Uterus (tissue), 2 donors: ENCODE measurements at regions not wholly inside any gene's neighbourhood (a gene's known extent, or its start where the extent isn't known, plus 50 kb on each side); places are given as distances from the start of the nearest gene placed in this dataset.

Source experiments
- POLR2A ChIP-seq, 2 donors: fragments of 450-650 bp; IDR thresholded peaks; one replicate each; pipeline ENCODE4 v1.6.1; 2016; ENCODE audit warnings: antibody characterized with exemption in 2 of 2, mild to moderate bottlenecking in 1 of 2, moderate library complexity in 1 of 2
- TF ChIP-seq, protein P1 (sequence below), 4 experiments: fragments of 200-600 bp in 2 of 4; fragments of 450-650 bp in 2 of 4; sonication (generic) in 2 of 4; IDR thresholded peaks; one replicate each; pipeline ENCODE4 v1.5.1; 2016 to 2019; ENCODE audit warnings: antibody characterized with exemption in 4 of 4, mild to moderate bottlenecking in 2 of 4, moderate library complexity in 1 of 4

DNA sequence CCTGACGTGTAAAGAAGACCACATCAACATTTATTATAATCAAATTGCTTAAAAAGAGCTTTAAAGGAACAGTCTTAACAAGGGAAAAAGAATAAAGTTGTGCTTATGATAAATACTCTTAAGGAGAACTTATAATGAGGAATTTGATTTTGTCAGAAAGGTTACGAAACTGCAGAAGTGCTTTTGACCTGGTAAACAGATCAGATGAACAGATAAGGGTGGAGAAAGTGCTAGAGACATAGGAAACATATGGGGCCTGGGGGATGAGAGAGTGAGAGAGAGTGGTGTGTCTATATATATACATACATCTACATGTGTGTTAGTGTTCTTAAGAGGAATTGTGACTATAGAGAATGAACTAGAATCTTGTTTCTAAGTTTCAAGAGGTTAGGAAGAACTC is 186.2 kb upstream of the GJE1 start:
- TF ChIP-seq, protein P1, sequence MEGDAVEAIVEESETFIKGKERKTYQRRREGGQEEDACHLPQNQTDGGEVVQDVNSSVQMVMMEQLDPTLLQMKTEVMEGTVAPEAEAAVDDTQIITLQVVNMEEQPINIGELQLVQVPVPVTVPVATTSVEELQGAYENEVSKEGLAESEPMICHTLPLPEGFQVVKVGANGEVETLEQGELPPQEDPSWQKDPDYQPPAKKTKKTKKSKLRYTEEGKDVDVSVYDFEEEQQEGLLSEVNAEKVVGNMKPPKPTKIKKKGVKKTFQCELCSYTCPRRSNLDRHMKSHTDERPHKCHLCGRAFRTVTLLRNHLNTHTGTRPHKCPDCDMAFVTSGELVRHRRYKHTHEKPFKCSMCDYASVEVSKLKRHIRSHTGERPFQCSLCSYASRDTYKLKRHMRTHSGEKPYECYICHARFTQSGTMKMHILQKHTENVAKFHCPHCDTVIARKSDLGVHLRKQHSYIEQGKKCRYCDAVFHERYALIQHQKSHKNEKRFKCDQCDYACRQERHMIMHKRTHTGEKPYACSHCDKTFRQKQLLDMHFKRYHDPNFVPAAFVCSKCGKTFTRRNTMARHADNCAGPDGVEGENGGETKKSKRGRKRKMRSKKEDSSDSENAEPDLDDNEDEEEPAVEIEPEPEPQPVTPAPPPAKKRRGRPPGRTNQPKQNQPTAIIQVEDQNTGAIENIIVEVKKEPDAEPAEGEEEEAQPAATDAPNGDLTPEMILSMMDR (IDR thresholded peaks at IDR 0.05): no peak
- TF ChIP-seq POLR2A (IDR thresholded peaks at IDR 0.05): no peak
